CD14-positive monocyte (primary cell): ENCODE measurements at regions not wholly inside any gene's neighbourhood (a gene's known extent, or its start where the extent isn't known, plus 50 kb on each side); places are given as distances from the start of the nearest gene placed in this dataset.
"Not testable (repeated sequence)": the region's sequence is repeated elsewhere in the genome, so short reads cannot be mapped to it uniquely, and the experiment has no call there.

Experiments
- DNase-seq, 3 donors: peaks; one replicate each; pipeline ENCODE4 v3.0.0-alpha.2; 2011 to 2022
- H2AFZ ChIP-seq: 2 replicates; pipeline ENCODE4 v1.6.0; 2012; ENCODE audit warnings: mild to moderate bottlenecking, low read depth, low read length, inconsistent platforms; ENCODE audit not compliant: insufficient read depth, poor library complexity, severe bottlenecking
- H3K27ac ChIP-seq, 2 donors: 1 replicate in 1 of 2; 2 replicates in 1 of 2; pipeline ENCODE4 v1.5.1; 2012 to 2013; ENCODE audit warnings: low read length in 2 of 2, control low read depth in 1 of 2, inconsistent platforms in 1 of 2, low read depth in 1 of 2, mild to moderate bottlenecking in 1 of 2
- H3K27me3 ChIP-seq, 2 donors: one replicate each; pipeline versions ENCODE4 v1.6.0 to v1.6.1; 2011 to 2013; ENCODE audit warnings: low read length in 2 of 2; ENCODE audit not compliant: control insufficient read depth in 2 of 2, insufficient read depth in 2 of 2
- H3K36me3 ChIP-seq, 2 donors: replicated peaks in 1 of 2; 1 replicate in 1 of 2; 2 replicates in 1 of 2; pipeline versions ENCODE4 v1.5.1 to v1.6.1; 2012 to 2013; ENCODE audit warnings: low read length in 2 of 2, control low read depth in 1 of 2, inconsistent platforms in 1 of 2, mild to moderate bottlenecking in 1 of 2; ENCODE audit not compliant: insufficient read depth in 2 of 2, control insufficient read depth in 1 of 2
- H3K4me1 ChIP-seq, 2 donors: 1 replicate in 1 of 2; 2 replicates in 1 of 2; pipeline versions ENCODE4 v1.5.1 to v1.6.1; 2012 to 2013; ENCODE audit warnings: low read length in 2 of 2, control low read depth in 1 of 2, inconsistent platforms in 1 of 2, mild to moderate bottlenecking in 1 of 2, moderate library complexity in 1 of 2; ENCODE audit not compliant: insufficient read depth in 2 of 2, control insufficient read depth in 1 of 2
- H3K4me2 ChIP-seq: replicated peaks from 2 replicates; pipeline ENCODE3; 2012; ENCODE audit warnings: low read length, moderate library complexity, mild to moderate bottlenecking; ENCODE audit not compliant: poor library complexity, severe bottlenecking; ENCODE audit errors: extremely low read depth
- H3K4me3 ChIP-seq, 3 experiments: fragments of 200-600 bp in 1 of 3; sonication (generic) in 1 of 3; replicated peaks in 1 of 3; 1 replicate in 2 of 3; 2 replicates in 1 of 3; pipeline ENCODE4 v1.5.1; 2011 to 2013; ENCODE audit warnings: low read length in 3 of 3, mild to moderate bottlenecking in 3 of 3, control low read depth in 2 of 3, low read depth in 2 of 3, inconsistent platforms in 1 of 3, moderate library complexity in 1 of 3
- H3K79me2 ChIP-seq: 2 replicates; pipeline ENCODE4 v1.6.0; 2012; ENCODE audit warnings: mild to moderate bottlenecking, control low read depth, inconsistent platforms, low read length, moderate library complexity; ENCODE audit not compliant: insufficient read depth
- H3K9ac ChIP-seq: 2 replicates; pipeline ENCODE4 v1.6.0; 2017; ENCODE audit warnings: low read length, mild to moderate bottlenecking; ENCODE audit not compliant: insufficient read depth, poor library complexity, severe bottlenecking
- H3K9me3 ChIP-seq, 2 donors: replicated peaks in 1 of 2; 1 replicate in 1 of 2; 2 replicates in 1 of 2; pipeline versions ENCODE4 v1.5.1 to v1.6.1; 2012 to 2013; ENCODE audit warnings: low read length in 2 of 2, control low read depth in 1 of 2; ENCODE audit not compliant: control insufficient read depth in 1 of 2, insufficient read depth in 1 of 2
- H4K20me1 ChIP-seq: 2 replicates; pipeline ENCODE4 v1.6.0; 2012; ENCODE audit warnings: mild to moderate bottlenecking, low read length, control low read depth, moderate library complexity; ENCODE audit not compliant: insufficient read depth
- H3K27ac Mint-ChIP-seq, 7 donors: one replicate each; pipeline ENCODE4 v1.8.0; 2020; ENCODE audit warnings: mild to moderate bottlenecking in 7 of 7, mixed read lengths in 7 of 7, moderate library complexity in 6 of 7, inconsistent platforms in 2 of 7
- H3K27me3 Mint-ChIP-seq, 3 donors: one replicate each; pipeline ENCODE4 v1.8.0; 2021 to 2022; ENCODE audit warnings: low read depth in 3 of 3, mild to moderate bottlenecking in 3 of 3, mixed read lengths in 3 of 3, moderate library complexity in 3 of 3, inconsistent platforms in 1 of 3
- H3K36me3 Mint-ChIP-seq, 2 donors: one replicate each; pipeline ENCODE4 v1.8.0; 2020; ENCODE audit warnings: mixed read lengths in 2 of 2, inconsistent platforms in 1 of 2, mild to moderate bottlenecking in 1 of 2
- H3K4me1 Mint-ChIP-seq: one replicate; pipeline ENCODE4 v1.8.0; 2020; ENCODE audit warnings: mild to moderate bottlenecking, mixed read lengths
- H3K4me3 Mint-ChIP-seq, 2 donors: one replicate each; pipeline ENCODE4 v1.8.0; 2020; ENCODE audit warnings: mild to moderate bottlenecking in 2 of 2, mixed read lengths in 2 of 2, moderate library complexity in 1 of 2
- H3K9me3 Mint-ChIP-seq, 7 donors: one replicate each; pipeline ENCODE4 v1.8.0; 2020 to 2022; ENCODE audit warnings: mixed read lengths in 7 of 7, mild to moderate bottlenecking in 6 of 7, moderate library complexity in 6 of 7, inconsistent platforms in 2 of 7
- CTCF ChIP-seq: fragments of 200-600 bp; IDR thresholded peaks from one replicate; pipeline ENCODE4 v1.8.0; 2022; ENCODE audit warnings: antibody characterized with exemption, mild to moderate bottlenecking
- WGBS: methylation state at CpG from one replicate; pipeline ENCODE4 v1.1.5; 2013; ENCODE audit warnings: missing lambda C conversion rate; ENCODE audit not compliant: insufficient coverage; 5-methylcytosine and 5-hydroxymethylcytosine counted together
- intact Hi-C, 2 donors: fragments of 100-400 bp; cut with micrococcal nuclease; formaldehyde crosslinking; loops; one replicate each; pipeline versions ENCODE4 v1.15.0 to v1.15.1; 2023

- Histone ChIP-seq H3K27me3 (no peaks in the 10 kb centered on the region), H2AFZ (no peak overlapping the region), H3K4me3 (no peak overlapping the region), H3K36me3 (no peaks in the 10 kb centered on the region), H3K9ac (no peak overlapping the region), H3K9me3 (no peaks in the 10 kb centered on the region), H3K27ac (no peak overlapping the region), H3K4me2 (no peak overlapping the region), H3K4me1 (no peaks in the 10 kb centered on the region), H3K79me2 (no peaks in the 10 kb centered on the region), H4K20me1 (no peaks in the 10 kb centered on the region)
- whole genome bisulfite sequencing: no CpG with 5 or more reads among the region's 3 CpGs
- Mint-ChIP-seq H3K4me3 (no peak overlapping the region), H3K9me3 (peaks cover 0 to 1% (median 0%) of the 10 kb centered on the region in 7 donors), H3K27ac (no peak overlapping the region), H3K4me1 (no peaks in the 10 kb centered on the region), H3K36me3 (no peaks in the 10 kb centered on the region), H3K27me3 (peaks cover 0 to 1% (median 0%) of the 10 kb centered on the region in 3 donors)
- DNase-seq: no peak
- TF ChIP-seq CTCF: no peak
- intact Hi-C loops: no loop called here
Observed at GRCh38 chr10:46197050-46197449, 89.7 kb upstream of the ANTXRL start.

GRCh38 chr10:46198516-46198915 lies 88.3 kb upstream of the ANTXRL start:
- Histone ChIP-seq H2AFZ (no peak overlapping the region), H4K20me1 (no peaks in the 10 kb centered on the region), H3K27me3 (no peaks in the 10 kb centered on the region), H3K4me3 (no peak overlapping the region), H3K79me2 (no peaks in the 10 kb centered on the region), H3K9me3 (no peaks in the 10 kb centered on the region), H3K27ac (no peak overlapping the region), H3K4me1 (no peaks in the 10 kb centered on the region), H3K9ac (no peak overlapping the region), H3K4me2 (no peak overlapping the region), H3K36me3 (no peaks in the 10 kb centered on the region)
- no peak for TF ChIP-seq CTCF
- H3K9me3 Mint-ChIP-seq: peaks cover 0 to 1% (median 0%) of the 10 kb centered on the region in 7 donors
- intact Hi-C loops: no loop called here
- H3K27ac Mint-ChIP-seq: no peak overlapping the region
- no peak overlapping the region for H3K4me3 Mint-ChIP-seq
- H3K4me1 Mint-ChIP-seq: no peaks in the 10 kb centered on the region
- no peak for DNase-seq
- peaks cover 1 to 3% (median 1%) of the 10 kb centered on the region in 3 donors for H3K27me3 Mint-ChIP-seq
- no peaks in the 10 kb centered on the region for H3K36me3 Mint-ChIP-seq

- not testable (repeated sequence) for H3K36me3 ChIP-seq, H3K9ac ChIP-seq
Observed at GRCh38 chr10:46202405-46202804, 84.4 kb upstream of the ANTXRL start.

More at GRCh38 chr10:46202405-46202804, 84.4 kb upstream of the ANTXRL start:
- H3K36me3 Mint-ChIP-seq, H3K79me2 ChIP-seq, H3K4me2 ChIP-seq, H3K4me3 ChIP-seq, DNase-seq, H4K20me1 ChIP-seq, H3K27ac ChIP-seq, H3K4me1 Mint-ChIP-seq, H3K4me3 Mint-ChIP-seq, H3K27ac Mint-ChIP-seq, H3K9me3 Mint-ChIP-seq, intact Hi-C loops, H3K27me3 ChIP-seq, H3K4me1 ChIP-seq, H3K27me3 Mint-ChIP-seq, H2AFZ ChIP-seq, H3K9me3 ChIP-seq: not testable (repeated sequence)
- WGBS: no CpG with 5 or more reads among the region's 1 CpG
